GM19035 (cell line): ENCODE measurements at regions not wholly inside any gene's neighbourhood (a gene's known extent, or its start where the extent isn't known, plus 50 kb on each side); places are given as distances from the start of the nearest gene placed in this dataset.

ENCODE experiments used
- ATAC-seq: cut with Tn5 transposase; IDR thresholded peaks from one replicate; pipeline ENCODE4 v1.9.1; 2021; ENCODE audit not compliant: unreplicated experiment

DNA sequence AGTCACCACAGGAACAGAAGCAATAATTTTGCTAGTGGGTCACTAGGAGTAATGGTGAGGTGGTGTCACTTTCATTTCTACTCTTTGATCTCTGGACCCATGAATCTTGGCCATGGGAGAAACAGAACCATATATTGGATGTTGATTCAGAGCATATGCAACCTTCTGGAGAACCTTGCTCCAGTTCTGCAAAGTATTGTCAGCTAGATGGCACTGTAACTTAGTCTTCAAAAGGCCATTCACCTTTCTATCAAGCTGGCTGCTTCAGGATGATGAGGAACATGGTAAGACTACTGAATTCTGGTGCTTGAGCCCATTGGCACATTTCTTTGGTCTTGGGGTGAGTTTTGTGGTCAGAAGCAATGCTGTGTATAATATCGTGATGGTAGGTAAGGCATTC lies 129.1 kb upstream of the FBN2 start:
- ATAC-seq, result no peak

DNA sequence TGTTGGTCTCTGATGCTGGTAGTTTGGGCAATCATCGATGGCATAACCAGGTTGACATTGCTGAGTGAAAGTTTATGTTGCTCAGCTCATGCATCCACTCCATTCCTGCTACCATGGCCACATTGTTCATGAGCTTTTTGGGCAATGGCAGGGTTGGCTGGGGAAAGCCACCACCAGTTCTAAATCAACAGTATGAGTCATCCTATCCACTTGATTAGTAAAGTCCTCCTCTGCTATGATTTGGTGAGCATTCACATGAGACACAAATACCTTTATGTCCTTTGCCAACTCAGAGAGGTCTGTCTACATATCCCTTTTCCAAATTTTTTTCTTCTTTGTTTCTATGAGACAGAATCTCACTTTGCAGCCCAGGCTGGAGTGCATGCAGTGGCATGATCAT lies 129.7 kb upstream of the FBN2 start:
- no peak for ATAC-seq

DNA sequence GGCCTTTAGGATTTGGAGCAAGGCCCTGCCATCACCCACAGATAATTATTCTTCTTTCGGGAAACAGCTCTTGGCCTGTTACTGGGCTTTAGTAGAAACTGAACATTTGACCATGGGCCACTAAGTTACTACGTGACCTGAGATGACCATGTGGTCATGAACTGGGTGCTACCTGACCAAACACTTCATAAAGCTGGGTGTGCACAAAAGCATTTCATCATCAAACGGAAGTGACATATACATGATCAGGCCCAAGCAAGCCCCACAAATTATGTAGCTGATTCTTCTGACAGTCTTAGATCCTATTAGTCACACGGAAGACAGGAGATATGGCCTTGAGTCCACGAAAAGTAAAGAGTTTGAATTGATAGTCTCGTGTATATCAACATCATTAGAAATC lies 130.9 kb upstream of the FBN2 start:
- ATAC-seq, result no peak

DNA sequence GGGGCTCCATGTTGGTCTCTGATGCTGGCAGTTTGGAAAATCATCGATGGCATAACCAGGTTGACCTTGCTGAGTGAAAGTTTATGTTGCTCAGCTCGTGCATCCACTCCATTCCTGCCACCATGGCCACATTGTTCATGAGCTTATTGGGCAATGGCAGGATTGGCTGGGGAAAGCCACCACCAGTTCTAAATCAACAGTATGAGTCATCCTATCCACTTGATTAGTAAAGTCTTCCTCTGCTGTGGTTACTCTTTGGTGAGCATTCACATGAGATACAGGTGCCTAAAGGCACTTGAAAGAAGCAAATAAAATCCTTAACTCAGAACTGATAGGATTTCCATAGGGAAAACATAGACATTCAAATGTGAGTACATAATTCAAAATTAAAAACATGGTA lies 131.8 kb upstream of the FBN2 start:
- no peak for ATAC-seq

DNA sequence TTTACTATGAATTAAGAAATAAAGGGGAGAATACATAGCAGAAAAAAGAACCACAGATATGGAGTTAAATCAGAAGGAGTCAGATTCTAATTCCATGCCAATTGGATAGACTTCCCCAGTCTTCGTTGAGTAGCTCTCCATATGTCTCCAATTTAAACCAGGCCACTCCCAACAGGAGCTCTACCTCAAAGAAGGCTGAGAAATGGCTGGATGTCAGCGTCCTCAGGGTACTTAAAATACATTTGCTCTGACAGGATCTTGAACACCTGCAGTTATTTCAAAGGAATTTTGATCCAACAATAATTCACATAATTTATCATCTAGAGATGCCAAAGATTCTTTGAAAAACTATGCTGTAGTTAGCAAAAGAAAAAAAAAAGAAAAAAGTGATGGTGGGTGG lies 133.9 kb upstream of the FBN2 start:
- no peak for ATAC-seq

DNA sequence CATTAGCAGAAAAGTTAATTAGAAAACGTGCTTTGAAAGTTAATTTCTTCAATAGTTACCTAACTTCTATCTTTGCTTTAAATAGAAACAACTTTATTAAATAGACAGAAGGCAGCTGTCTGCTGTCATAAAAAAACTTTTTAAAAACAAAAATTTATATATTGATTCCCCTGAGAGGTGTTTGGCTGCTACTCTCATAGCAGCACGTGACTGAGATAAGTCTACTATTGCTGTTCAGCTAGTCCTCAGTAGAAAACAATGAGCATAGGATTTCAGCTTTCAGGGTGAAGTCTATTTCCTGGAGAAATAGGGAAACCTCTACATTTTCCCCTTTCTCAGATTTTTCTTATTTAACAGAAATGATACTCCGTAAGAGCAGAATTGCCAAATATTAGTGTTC lies 135.0 kb upstream of the FBN2 start:
- ATAC-seq, result no peak

DNA sequence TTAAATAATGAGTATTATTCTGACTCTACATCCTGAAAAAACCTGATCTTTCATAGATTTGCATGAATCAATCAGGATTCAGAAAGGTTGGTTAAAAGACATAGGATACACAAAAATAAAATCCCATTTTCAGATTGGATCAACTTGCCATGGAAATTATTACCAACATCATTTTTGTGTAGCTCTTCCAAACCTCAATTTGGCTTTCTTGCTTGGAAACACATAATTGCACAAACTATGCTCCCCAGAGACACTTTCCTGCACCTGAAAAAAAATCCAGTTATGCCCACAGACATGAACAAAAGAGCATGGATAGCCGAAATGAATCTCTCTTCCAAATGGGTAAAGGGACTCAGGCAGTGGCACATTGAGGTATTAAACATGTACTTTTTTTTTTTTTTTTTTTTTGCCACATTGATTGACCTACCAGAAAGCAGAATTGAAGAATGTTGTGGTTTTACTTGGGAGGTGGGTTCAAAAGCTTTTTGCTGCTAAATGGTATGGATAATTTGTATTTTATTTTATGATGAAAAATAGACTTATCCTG lies 135.4 kb upstream of the FBN2 start:
- ATAC-seq, result no peak

DNA sequence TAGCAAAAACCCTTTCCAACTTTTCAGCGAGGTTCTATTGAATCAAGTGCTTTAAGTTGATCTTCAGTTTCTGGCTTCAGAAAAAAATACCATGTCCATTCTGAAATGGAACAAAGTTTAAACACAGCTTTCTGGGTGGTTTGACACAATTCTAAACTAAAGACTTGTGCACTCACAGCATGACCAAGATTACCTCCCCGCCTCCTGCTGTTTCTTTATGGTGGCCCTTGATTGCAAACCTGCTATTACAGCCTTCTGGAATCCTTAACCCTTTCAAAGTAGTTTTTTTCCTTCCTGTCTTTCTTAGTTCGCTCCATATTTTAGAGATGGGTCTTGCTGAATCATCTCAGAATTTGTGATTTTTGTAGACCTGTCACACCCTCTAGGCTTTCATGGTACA lies 135.9 kb upstream of the FBN2 start:
- no peak for ATAC-seq

DNA sequence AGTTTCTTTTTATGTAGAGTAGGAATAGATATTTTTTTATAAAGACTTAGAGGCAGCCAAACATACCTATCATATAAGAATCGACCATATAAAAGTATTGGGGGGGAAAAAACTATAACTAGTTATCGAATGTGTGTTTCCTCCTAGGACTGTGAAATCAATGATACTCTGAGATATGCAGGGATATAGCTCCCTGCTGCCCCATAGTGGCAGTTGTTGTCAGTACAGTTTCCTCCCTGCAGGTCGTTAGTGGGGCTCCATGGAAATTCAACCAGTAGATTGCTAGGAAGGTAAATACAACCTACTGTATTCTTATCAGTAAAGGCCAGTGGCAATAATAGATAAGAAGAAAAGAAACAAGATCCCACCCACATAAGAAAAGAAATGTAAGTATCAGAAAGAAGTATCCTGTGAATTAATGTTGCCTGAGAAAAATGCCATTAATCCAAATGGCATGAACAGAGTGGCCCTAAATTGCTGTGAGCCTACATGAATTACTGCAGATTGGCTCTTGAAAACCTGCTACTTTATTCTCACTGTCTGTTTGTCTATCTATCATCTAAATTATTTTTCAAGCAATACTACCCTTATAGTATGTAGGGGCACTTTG lies 136.9 kb upstream of the FBN2 start:
- peak; percentile 78 for ATAC-seq

DNA sequence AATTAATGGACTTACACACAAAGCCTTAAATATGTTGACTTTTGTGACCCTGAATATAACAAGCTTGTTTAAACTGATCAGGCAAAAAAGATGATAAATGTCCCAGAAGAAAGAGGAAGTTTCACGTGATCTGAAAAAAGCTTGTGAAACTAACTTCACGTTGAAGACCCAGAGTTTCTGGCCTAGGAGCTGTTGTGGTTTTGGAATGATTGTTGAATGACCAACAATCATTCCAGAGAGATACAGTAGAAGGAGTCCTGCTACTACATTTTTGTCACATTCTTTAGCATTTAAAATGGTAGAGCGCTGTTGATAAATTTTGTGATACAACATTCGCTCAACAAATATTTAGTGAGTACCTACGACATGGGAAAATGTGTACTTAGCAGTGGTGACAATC lies 143.1 kb upstream of the FBN2 start:
- no peak for ATAC-seq

DNA sequence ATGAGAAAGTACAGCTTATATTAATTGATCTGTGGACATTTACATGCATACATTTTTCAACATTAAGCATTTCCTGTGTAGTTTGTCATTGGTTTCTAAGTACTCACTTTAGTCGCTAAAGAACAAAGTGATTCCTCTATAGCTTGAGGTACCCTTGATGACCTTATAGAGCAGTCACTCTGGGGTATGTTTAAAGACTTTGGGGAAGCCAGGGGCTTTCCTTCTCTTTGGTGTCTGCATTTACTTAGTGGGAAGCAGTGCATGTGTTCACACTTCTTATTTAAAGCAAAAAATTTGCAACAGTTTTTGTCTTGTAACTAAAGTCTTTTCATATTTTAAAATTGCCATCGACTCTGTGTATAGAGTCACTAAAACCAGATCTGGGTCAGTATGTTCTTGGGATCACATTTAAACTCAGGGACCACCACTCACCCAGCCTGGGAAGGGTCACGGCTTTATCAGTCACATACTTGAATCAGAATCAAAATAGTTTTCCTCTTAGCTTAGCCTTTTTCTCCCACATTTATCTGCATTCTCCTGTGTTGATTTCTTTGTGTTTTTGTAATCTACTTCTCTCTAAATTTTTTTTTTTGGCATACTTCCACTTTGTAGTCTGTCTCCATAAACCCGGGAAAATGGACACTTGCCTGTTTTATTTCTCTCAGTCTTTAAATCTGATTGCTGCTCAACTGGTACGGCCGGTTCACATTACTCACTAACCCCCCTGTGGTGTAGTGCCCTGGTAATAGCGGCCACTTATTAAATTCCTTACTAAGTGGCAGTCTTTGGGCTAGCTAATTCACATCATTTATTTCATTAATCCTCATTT lies 143.9 kb upstream of the FBN2 start:
- no peak for ATAC-seq

DNA sequence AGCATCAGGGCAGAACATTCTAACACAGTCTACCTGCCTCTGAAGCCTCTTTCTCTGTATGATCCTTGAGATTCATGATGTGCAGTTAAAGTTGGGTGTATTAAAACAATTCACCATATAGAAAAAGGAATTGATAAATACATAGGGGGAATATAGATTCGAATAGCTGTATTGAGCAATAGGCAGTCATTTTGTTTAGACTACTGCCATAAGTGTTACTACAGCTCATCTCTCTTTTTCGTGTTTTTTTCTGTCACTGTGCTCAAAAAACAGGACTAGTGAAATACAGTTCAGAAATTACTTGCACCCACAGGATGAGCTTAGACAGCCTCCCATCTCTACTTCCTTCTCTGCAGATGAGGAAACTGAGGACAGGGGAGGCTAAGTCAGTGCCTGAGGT lies 144.6 kb upstream of the FBN2 start:
- no peak for ATAC-seq

DNA sequence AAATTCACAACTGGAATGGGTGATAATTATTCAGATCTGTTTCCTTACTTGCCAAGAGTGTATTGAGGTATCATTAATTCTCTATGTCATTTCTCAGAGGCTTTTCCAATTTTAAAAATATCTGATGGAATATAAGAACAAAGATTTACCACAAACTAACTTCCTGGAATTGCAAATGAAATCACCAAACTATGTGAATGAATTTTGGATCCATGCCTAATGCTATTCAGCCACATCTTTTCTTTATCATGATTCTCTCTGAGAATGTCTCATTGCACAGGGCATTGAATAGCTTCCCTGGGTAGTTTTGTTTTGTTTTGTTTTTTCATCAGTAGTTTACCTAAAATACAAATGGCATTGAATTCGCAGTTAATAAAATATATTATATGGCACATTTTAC lies 146.9 kb upstream of the FBN2 start:
- ATAC-seq, result no peak

DNA sequence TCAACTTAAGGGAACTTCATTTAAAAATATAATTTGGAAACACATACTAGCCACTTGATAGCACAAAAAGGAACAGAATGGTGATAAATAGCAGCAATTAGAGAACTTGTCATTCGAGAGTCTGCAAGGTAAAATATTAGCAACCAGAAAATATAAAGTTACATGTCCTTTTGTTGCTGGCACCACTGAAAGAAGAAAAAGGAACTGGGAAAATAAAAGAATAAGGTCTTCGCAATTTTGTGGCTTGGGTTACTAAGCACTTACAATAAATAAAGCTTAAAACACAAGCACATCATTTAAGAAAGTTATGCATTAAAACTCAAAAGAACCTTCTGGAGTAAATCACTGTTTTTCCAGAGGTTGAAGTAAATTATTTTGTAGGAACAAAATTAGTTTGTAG lies 149.9 kb upstream of the FBN2 start:
- ATAC-seq, result no peak

DNA sequence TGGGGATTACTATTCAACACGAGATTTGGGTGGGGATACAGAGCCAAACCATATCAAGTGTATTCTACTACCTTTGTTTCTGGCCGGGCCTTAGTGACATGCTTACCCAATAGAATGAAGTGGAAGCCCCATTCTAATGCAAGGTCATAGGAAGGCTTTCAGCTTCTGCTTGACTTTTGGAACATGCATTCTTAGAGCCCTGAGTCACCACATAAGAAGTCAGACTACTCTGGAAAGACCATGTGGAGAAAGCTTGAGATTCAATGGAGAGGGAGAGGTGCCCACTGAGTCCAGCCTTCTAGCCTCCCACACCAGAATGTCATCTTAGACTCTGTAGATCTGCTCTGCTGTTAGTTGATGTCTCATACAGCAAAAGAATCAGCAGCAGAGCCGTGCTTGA lies 155.7 kb upstream of the FBN2 start:
- no peak for ATAC-seq

DNA sequence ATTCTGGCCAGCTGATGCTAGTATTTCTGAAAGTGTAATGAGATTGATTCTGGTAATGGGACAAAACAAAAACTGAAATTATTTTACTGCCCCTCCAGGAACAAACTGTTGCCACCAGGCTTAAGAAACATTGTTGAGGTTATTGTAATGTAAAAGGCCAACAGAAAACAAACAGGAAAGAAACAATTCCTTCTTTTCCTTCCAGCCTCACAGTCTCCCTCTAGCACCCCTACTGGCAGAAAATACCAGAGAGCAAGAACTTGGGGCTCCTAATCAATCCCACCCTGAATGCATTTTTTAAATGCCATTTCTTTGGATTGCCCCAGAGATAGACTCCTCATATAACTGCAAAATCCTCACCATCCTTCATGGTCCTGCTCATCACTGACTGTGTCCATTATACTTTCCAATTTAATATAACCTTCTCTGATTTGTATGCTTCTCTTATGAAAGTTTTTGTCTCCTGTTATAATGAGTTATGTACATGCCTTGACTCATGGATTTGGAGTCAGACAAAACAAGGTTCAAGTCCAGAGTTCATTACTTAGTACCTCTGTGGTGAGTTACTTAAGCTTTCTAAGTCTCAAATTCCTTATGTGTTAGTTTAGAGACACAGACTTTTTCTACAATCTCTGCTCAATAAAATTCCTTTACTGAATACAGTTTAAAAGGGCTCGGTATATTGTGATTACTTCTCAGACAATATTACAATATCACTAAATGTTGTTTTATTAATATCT lies 157.9 kb upstream of the FBN2 start:
- no peak for ATAC-seq

DNA sequence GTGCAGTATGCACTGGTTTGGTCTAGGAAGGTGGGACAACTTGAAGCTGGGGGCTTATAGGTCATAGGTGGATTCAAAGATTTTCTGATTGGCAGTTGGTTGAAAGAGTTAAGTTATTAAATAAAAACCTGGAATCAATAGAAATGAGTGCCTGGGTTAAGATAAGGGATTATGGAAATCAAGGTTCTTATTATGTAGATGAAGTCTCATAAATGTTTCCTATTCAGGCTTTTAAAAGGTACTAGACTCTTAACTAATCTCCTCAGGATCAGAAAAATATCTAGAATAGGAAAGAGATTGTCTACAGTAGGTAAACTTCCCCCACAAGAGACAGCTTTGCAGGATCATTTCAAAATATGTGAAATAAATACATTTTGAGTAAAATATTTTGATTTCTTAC lies 163.3 kb upstream of the FBN2 start:
- no peak for ATAC-seq

DNA sequence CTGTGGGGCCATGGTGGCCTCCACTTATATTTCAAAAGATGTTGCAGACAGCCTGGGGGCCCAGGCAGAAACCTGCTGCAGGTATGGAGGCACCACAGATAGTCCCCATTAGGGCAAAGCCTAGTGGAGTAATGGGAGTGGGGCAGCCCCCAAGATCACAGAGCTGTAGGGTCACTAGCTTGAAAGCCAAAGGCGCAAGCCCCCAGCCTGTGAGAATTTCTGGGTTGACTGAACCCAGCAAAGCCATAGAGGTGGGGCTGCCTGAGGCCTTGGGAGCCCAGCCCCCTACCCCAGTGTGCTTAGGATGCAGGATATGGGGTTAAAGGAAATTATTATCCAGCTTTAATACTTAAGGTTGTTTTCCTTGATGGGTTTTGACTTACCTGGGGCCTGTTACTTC lies 165.3 kb upstream of the FBN2 start:
- no peak for ATAC-seq

DNA sequence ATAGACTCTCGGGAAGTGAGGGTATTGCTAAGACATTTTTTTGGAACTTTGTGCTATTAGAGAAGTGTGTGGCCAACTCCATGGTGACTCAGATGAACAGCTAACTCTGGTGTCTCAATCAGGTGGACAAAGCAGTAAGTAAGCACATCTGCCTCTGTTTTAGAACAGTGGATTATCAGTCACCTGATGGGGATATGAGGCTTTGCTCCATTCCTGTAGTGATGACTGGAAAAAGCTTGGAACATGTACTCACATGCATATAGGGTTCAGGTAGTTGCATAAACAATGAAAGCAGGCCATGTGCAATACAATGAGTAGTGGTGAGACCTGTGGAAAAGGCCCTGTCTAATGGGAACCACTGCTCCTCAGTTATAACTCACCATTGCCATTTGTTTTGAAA lies 168.2 kb upstream of the FBN2 start:
- no peak for ATAC-seq

DNA sequence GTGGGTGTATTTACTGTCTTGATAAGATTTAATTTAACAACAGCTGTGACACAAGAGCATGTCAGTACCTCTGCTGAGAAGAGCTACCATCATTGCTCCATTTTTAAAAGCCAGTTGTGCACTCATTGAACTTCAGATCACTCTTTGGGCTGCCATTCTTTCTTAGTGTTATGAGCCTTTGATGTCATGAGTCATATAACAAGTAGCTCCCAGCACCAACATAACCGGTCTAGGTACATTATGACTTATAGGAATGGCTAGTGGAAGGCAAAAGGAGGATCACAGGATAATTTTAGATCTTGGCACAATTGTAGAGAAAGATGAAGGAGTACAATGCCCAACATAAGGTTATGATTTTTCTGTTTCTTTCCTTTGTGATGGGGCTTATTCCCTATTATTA lies 170.8 kb upstream of the FBN2 start:
- ATAC-seq, result no peak

DNA sequence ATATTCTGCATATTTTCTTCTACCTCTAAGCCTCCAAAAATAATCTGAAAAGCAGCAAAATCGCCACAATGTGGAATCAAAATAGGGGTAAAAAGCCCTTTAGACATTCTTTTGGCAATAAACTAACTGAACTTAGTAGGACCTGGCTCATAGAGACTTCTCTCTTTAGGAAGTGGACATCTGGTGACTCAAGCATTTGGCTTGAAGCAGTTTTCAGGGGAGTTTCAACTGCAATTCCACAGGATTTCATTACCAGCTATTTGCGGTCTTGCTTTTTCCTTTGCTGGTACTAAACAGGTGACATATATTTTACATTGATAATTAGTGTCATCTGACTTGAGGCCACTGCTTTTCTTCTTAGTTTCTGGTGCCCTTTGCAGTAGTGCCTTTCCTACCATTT lies 173.2 kb upstream of the FBN2 start:
- ATAC-seq, result no peak

DNA sequence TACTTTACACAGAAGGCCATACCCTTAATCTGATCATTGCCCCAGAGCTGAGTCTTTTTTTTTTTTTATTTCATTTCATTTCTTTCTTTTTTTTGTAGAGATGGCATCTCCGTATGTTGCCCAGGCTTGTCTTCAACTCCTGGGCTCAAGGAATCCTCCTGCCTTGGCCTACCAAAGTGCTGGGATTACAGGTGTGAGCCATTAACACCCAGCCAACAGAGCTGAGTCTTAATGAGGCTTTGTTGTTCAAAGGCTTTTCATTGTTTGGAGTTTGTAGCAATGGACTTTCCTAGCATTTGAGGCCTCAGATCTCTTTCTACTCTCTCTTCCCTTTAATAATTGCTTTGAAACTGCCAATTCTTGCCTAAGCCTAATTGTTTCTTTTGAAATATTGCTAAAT lies 176.5 kb upstream of the FBN2 start:
- ATAC-seq, result no peak
